GM19395 (cell line): ENCODE measurements at regions not wholly inside any gene's neighbourhood (a gene's known extent, or its start where the extent isn't known, plus 50 kb on each side); places are given as distances from the start of the nearest gene placed in this dataset.

Experiments used
- ATAC-seq: cut with Tn5 transposase; IDR thresholded peaks from one replicate; pipeline ENCODE4 v1.9.1; 2021; ENCODE audit warnings: mild to moderate bottlenecking, moderate library complexity; ENCODE audit not compliant: unreplicated experiment

DNA sequence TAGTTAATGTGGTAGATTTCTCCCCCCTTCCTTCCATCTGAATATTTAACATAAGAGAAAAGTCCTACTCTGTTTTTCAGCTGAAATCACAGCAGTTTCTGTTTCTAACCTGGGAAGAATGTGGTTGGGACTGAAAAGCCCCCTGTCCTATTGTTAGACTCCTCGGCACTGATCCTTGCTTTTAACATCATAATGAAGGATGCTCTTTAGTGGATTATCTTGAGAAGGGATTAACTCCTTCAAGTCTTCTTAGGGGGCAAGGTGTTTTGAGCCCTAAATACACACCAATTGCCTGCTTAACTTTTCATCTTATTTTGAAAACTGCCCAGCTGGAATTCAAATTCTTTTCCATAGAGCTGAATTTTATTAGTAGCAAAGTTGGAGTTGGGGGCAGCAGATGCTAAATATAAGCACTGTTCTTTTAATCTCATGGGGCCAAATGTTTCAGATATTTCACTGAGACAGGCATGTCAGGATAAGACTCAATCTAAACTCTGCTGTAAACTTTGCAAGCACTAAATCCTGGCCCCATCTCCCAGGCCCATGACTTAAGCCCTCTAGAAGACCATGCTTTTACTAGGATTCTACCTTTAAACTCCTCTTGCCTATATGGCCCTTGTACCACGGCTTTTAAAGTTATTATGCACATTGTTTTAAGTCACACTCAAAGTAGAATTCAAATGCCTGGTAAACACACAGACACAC is 243.2 kb upstream of the NR2F2 start:
- no peak for ATAC-seq

DNA sequence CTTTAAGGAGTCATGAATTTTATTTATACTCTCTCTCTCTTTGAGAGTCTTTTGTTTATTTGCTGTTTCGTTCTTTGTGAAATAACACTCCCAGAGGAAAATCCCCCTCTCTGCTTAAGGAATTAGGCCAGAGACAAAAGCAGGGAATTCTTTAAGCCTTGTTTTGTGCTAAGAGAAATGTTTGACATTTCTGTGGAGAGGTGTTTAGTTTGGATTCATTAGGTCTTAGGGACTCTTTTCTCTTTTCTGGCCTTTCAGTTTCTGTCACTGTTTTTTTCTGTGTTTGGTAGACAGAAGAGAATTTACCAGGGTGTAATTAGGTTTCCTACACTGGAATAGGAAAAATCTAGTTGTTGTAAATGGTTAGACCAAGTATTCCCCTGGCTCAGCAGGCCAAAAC is 241.8 kb upstream of the NR2F2 start:
- ATAC-seq: no peak

DNA sequence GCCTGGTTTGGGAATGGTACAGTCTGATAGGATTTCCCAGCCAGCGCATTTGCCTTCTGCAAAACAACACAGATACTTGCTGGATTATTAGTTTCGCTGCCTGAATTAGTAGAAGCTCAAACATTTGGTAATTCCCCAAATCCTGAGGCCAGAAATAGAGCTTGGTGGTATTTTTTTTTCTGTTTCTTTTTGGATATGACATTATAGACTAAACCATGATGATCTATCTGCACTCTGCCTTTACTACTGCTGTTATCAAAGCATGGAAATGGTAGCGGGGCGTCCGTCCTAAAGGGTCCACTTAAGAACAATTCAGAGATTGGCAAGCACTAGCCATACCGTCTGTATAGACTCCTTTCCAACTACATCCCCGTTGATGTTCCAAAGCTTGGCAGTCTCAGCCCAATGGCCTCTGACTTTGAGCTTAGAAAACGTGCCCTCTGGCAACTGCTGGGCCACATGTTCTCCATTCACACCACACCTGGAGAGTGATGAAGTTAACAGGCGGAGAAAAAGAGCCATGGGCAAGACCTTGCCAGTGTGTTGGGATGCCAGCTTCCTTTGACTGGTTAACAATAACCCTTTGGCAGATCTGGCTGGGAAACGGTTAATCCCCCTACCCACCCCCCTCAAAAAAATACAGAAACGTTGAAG is 241.0 kb upstream of the NR2F2 start:
- no peak for ATAC-seq

DNA sequence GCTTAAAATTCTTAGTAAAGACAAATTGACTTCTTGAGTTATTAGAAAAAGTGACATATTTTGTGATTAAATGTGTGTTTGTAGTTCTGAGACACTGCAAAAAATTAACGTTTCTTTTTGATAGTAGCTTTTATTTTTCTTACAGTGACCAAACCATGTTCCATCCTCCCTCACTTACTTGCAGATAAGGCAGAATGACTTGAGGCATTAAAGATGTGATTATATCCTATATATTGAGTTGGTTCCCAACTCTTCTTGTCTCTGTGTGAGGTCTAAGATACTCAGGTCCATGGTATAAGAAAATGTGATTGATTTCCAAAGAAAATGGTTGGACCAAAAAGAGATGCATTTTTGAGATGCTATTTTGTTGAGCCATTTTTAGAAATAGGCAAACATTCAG is 238.3 kb upstream of the NR2F2 start:
- ATAC-seq: no peak

DNA sequence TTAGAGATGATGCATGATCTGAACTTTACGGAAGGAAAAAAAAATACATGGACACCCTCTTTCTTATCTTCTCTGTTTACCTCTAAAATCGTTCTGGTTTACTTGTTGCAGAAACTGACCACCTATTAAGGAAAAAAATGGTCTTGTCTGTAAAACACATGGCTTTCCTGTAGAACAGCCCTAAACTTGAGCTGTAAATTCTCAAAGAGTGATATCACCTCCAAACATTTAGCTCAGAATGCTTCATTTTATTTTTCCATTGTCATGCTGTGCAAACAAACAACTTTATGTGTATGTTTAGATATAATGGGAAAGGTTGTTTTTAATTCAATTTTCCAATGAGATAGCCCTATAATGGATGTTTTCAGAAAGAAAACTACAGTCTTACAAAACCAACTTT is 237.4 kb upstream of the NR2F2 start:
- no peak for ATAC-seq

DNA sequence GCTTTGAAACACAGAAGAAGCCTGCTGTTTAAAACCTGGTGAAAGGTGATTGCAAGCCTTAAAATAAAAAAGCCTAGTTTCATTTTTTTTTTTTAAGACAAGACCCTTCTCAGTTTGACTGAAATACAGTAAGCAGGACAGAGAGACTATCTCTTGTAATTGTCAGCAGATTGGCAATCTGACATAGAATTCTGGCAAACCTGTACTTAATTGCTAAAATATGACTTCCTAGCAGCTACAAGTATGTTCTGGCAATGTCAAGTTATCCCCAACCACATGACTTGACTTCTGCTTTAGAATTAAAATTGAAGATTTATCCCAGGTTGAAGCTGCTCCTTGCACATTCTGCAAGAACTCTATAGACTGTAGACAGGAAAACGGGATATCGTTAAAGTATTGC is 232.8 kb upstream of the NR2F2 start:
- no peak for ATAC-seq

DNA sequence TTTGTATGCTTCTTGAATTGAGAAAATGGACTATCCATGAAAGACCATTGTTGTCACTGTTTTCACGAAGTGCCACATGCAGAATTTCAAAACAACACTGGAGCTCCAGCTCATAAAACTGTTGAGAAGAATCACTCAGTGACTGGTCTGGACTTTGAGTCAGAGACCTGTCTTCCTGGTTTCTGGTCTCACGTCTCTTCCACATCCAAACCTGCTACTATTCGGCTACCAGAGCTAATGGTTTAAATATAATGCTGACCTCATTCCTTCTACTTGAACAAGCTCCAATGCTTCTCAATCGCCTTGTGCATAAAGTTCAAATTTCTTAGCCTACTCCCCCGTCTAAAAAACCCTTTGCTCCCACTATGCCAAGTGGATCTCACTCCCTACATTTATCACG is 227.9 kb upstream of the NR2F2 start:
- no peak for ATAC-seq

DNA sequence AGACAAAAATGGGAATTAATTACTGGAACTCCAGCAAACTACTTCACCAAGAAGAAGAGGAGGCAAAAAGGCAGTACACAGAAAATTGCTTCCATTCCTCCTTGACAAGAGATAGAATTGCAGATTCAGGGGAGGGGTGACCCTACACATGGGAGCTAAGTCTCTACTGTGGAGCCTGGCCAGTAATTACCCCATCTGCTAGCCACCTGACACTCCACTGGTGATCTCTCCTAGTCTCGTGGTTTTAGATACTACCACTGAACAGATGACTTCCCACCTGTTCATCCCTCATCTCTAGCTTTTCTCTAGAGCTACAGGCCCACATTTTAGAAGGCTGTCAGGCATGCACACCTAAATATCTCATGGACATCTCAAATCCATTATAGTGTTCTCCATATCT is 224.3 kb upstream of the NR2F2 start:
- no peak for ATAC-seq

DNA sequence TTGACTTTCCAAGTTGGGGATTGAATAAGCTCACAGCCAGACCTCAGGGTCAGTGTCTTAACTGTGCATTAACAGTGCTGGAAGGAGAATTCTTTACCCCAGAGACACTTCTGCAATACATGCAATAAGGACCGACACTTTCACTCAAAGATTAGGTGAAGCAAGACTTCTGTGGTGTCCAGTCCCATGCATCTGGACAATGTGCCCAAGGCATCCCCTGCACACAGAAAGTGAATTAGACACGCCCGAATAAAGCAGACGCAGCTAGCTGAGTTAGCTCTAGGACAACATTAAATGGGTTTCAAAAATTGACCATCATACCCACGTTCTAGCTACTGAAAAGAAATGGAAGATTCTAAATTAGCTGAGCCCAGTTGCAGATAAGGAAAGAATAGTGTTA is 223.9 kb upstream of the NR2F2 start:
- no peak for ATAC-seq

DNA sequence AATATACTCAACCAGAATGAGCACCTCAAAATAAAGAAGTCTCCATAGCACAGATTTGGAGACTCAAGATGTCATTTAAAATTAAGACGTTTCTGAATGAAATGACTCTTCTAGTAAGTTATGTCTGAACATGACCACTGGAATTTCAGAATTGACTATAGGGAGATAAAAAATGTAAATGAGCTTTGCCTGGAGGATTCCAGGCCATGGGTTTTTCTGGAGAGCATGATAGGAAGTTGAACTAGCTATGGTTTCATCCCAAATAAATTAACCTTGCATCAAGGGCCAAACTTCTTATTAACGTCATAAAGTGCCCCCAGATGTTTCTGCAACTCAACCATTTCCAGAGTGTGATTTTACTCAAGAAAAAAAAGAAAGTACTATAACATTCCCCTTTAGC is 222.6 kb upstream of the NR2F2 start:
- ATAC-seq: no peak

DNA sequence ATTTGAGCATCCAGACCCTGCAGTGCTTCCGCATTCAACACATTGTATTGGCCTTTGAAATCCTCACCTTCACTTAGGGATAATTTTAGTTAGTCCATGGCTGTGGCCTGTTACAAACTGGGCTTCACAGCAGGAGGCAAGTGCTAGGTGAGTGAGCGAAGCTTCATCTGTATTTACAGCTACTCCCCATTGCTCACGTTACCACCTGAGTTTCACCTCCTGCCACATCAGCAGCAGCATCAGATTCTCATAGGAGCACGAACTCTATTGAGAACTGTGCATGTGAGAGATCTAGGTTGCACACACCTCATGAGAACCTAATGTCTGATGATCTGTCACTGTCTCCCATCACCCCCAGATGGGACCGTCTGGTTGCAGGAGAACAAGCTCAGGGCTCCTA is 222.1 kb upstream of the NR2F2 start:
- no peak for ATAC-seq

DNA sequence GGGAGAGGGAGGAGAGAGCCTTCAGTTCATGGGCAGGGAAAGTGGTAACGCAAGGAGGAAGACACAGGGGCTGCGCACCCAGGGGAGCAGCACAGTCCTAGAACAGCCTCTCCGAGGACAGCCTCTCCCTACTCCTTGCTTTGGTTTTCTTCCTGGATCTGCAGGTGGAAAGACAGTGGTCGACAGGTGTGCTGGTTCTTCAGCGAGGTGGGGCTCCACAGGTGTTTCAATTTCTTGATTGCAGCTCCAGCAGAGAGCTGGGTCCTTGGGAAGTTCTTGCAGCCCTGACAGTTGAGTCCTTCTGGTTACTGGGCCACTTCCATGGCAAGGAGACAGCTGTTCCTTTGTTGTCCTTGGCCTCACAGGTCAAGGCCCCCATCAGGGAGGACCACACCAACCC is 220.7 kb upstream of the NR2F2 start:
- no peak for ATAC-seq

DNA sequence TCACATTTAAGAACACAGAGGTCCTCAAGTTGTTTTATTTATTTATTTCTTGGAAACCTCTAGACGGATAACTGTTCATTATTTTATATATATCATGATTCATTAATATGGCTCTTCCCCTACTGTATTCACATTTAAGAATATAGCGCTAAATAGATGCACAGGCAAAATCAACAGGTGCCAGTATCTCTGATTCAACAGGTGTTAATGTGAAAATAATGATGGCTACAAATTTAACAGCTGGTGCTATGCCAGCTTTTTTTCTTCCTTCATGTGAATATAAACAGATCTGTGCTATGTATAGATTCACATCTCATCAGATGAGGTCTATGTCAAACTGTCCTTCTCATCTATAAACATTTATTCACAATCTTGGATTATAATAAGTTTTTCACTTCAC is 218.5 kb upstream of the NR2F2 start:
- ATAC-seq: no peak

DNA sequence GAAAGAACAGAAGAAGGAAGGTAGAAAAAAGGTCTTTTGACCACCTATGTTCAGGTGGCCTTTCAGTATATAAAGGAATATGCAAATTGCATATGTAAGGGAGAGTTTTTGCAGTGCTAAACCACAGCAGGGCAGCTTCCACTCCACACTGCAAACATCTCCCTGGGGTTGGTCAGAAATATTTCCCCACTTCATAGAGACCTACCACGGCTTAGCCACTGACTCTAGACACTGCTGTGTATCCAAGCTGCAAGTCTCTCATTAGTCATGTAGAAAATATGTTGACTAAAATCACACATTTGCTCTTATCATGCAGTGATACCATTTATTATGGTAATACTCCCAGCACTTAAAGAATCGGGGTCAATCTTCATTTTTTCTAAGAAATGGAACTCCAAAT is 214.9 kb upstream of the NR2F2 start:
- ATAC-seq: no peak

DNA sequence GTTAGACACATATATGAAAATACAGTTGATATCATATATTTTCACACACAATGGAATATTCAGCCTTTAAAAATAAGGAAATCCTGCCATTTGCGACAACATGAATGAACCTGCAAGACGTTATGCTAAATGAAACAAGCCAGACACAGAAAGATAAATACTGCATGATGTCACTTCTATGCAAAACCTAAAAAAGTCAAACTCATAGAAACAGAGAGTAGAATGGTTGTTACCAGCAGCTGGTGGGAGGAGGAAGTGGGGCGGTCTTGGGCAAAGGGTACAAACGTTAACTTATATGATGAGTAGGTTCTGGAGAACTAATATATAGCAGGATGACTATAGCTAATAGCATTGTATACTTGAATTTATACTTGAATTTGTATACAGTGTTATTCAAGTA is 213.2 kb upstream of the NR2F2 start:
- no peak for ATAC-seq

DNA sequence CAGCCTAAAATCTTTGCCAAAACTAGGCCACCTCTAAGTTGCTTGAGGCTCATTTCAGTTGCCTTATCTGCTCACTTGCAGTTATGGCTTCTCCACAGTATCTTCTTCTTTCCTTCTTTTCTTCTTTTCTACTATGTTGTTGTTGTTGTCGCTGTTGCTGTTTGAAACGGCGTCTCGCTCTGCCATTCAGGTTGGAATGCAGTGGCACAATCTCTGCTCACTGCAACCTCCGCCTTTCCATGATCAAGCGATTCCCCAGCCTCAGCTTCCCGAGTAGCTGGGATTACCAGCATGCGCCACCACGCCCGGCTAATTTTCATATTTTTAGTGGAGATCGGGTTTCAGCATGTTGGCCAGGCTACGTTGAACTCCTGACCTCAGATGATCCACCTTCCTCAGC is 210.8 kb upstream of the NR2F2 start:
- ATAC-seq: no peak

DNA sequence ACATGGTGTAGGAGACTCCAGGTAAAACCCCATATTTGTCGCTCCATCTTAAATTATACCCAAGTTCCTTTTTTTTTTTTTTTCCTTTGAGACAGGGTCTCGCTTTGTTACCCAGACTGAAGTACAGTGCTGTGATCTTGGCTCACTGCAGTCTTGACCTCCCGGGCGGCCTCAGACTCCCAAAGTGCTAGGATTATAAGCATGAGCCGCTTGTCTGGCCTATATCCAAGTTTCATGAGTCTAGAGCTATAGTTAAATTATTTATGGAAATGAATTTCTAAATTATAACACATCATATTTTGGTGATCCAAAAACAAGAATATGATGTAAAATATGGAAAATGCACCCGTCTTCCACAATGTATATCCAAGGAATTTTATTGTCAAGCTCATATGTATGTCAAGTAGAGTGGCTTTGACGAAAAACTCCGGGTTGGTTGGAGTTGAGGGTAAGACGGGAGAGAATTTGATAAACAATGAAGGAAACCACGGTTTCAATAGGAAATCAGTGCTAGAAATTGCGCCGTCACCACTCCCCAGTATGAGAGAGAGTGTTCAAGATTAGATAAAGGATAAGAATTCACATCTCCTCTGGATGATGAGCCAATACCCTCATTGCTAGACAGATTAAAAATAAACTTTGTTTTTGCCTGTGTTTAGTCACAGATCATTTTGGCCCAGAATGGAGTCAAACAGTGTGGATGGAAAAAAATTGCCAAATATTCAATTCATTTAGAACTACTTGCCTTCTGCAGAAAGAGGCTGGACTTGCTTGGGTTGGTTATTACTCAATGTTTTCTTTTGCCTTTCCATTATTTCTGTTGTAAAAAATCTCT is 209.2 kb upstream of the NR2F2 start:
- no peak for ATAC-seq

DNA sequence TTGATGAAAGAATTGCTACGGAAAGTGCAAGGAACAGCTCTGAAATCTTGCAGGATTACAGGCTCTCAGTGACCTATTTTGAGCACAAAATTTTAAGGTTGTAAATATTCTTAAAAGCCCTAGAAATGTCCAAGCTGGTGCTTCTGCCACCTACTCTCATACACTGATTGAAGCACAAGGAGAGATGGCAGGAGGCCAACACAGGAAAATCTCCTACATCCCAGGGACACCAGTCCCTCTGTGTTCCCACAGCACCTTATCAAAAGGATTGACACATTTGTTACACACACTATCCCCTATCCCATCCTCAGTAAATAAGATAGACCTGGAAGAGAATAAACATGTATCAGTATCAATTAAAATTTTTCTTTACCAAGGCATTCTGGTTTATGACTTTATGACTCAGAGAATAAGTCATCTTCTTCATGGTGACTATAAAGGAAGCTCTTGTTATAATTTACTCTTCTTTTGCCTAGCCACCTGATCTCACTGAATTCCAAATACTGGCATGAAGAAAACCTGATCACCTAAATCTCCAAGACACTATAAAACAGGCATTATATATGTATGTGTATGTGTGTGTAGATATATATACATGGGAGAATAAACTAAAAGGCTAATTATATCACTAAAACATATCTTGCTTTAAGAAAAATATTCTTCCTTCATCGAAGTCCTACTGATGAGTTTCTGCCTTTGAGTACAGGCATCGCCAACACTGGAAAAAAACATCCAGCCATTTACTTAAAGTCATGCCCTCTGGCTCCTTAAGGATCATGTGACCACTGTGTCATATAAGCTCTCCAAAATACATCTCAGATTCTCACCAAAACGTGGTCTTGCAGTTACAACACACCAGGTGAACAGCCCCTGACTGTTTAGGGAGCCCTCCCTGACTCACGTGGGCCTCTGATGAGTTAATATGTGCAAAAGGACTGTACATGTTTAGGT is 208.1 kb upstream of the NR2F2 start:
- ATAC-seq: no peak

DNA sequence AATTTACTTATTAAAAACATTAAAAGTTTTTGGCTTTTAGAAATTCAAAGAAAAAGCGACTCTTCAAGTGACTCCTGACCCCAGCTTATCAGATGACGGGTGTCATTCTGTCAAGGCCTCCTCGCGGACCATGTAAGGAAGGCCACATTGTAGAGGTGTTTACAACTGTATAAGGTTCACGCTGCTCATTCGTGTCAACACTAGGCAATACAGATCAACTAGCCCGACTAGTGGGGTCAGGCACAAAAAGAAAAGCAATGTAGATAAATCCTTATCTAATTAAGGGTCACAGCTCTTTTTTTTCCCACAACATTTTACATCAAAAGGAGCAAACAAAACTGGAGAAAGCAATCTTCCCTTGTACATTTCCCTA is 207.5 kb upstream of the NR2F2 start:
- ATAC-seq: no peak

DNA sequence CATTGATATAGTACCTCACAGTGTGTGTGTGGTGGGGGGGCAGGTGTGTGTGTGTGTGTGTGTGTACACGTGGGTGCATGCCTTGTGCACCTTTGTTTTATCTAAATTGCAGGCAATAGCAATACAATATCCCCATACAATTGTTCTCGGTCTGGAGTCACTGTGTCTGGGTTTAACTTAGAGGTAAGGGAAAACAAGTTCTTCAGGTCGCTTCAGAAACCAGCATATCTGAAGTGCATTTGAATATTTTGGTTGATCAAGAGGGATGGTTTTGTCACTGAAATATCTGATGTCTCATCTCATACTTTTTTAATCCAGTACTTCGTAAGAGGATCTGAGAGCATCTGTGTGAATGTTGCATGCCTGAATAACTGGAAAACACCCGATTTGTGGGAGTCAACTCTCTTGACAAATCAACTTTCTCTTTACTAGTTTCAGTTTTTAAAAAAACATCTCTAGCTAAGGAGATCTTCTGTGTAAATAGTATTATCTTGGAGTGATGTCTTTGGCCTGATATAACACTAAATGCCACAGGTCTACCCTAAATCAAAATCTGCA is 206.8 kb upstream of the NR2F2 start:
- ATAC-seq: no peak

DNA sequence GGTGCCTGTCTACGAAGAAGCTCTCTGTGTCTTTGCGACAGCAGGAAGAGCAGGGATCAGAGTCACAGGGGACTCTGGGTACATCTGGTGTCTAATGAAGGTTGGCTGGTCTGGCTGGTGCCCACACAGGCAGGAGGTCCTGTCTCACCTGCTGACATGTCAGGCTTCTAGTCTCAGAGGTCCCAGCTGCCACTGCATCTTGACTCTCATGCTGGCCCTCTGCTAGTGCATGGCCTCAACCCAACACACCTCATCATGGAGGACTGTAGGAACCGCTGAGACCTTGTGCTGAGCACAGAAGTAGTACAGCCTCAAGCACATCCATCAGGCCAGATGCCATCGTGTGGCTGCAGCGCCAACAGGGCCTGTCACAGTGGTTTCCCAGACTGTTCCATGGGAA is 206.1 kb upstream of the NR2F2 start:
- ATAC-seq: no peak
